Stimulated activated naive CD8-positive, alpha-beta T cell treated with anti-CD3 and anti-CD28 coated beads, Interleukin-15, Interleukin-2, amounts not matched to agents 100 ng/mL and 50 ng/mL, for 24 hours (primary cell): ENCODE measurements at regions not wholly inside any gene's neighbourhood (a gene's known extent, or its start where the extent isn't known, plus 50 kb on each side); places are given as distances from the start of the nearest gene placed in this dataset.
"Not testable (repeated sequence)": the region's sequence is repeated elsewhere in the genome, so short reads cannot be mapped to it uniquely, and the experiment has no call there.

ENCODE experiments used
- H3K27ac Mint-ChIP-seq: one replicate; pipeline ENCODE4 v1.8.0; 2021; ENCODE audit warnings: mild to moderate bottlenecking, mixed read lengths
- H3K27me3 Mint-ChIP-seq: one replicate; pipeline ENCODE4 v1.8.0; 2021; ENCODE audit warnings: mixed read lengths
- H3K36me3 Mint-ChIP-seq: one replicate; pipeline ENCODE4 v1.8.0; 2021; ENCODE audit warnings: low read depth, mixed read lengths
- H3K4me1 Mint-ChIP-seq: one replicate; pipeline ENCODE4 v1.8.0; 2021; ENCODE audit warnings: low read depth, mixed read lengths
- H3K4me3 Mint-ChIP-seq: one replicate; pipeline ENCODE4 v1.8.0; 2021; ENCODE audit warnings: mild to moderate bottlenecking, mixed read lengths
- H3K9me3 Mint-ChIP-seq: one replicate; pipeline ENCODE4 v1.8.0; 2021; ENCODE audit warnings: mixed read lengths

DNA sequence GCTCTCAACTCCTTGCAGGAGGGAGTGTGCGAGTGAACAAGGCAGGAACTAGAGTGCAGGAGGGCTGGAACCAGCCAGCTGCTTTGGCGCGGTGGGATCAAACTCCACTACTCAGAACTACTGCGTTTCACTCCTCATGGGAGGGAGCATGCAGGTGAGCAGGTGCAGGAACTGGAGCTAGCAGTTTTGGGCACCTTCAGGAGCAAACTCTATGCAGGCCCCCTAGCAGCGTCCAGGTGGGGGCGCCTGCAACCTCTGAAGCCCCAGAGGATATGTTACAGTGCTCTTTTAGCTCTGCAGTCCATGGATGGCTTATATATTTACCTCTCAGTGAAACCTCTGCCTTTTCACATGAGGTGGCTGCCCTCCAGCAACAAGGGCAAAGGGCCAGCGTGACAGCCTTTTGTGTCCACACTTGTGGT is 1303.4 kb downstream of the PCDH9 start:
- H3K27ac Mint-ChIP-seq: no peak overlapping the region
- H3K9me3 Mint-ChIP-seq: no peaks in the 10 kb centered on the region
- no peaks in the 10 kb centered on the region for H3K36me3 Mint-ChIP-seq
- no peaks in the 10 kb centered on the region for H3K27me3 Mint-ChIP-seq
- no peak overlapping the region for H3K4me3 Mint-ChIP-seq
- H3K4me1 Mint-ChIP-seq: no peaks in the 10 kb centered on the region

DNA sequence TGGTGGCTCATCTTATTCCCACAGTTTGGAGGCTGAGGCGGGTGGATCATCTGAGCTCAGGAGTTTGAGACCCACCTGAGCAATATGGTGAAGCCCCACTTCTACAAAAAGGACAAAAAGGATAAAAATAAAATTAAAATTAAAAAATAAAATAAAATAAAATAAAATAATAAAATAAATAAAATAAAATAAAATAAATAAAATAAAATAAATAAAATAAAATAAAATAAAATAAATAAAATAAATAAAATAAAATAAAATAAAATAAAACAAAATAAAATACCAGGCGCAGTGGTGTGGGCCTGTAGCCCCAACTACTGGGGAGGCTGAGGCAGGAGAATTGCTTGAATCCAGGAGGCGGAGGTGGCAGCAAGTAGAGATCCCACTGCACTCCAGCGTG is 1307.3 kb downstream of the PCDH9 start:
- not testable (repeated sequence) for H3K4me3 Mint-ChIP-seq, H3K27ac Mint-ChIP-seq, H3K4me1 Mint-ChIP-seq, H3K36me3 Mint-ChIP-seq, H3K27me3 Mint-ChIP-seq, H3K9me3 Mint-ChIP-seq

DNA sequence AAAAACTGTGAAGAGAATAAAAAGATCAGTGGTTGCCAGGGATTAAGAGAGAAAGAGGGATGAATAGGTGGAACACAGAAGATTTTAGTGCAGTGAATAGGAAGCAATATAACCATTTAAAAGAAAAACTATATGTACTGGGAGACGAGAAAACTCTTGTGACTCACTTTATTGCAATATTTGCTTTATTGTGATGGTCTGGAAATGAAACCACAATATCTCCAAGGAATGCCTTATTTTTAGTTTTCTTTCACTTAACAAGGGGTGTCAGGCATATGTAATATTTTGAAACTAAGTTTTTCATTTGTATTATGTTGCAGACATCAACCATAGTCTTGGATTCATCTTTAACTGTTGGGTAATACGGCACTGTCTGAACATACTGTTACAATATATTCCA is 1308.2 kb downstream of the PCDH9 start:
- Mint-ChIP-seq H3K4me3 (no peak overlapping the region), H3K9me3 (peaks cover 13% of the 10 kb centered on the region), H3K36me3 (no peaks in the 10 kb centered on the region), H3K27ac (no peak overlapping the region), H3K4me1 (no peaks in the 10 kb centered on the region), H3K27me3 (peaks cover 4% of the 10 kb centered on the region)

DNA sequence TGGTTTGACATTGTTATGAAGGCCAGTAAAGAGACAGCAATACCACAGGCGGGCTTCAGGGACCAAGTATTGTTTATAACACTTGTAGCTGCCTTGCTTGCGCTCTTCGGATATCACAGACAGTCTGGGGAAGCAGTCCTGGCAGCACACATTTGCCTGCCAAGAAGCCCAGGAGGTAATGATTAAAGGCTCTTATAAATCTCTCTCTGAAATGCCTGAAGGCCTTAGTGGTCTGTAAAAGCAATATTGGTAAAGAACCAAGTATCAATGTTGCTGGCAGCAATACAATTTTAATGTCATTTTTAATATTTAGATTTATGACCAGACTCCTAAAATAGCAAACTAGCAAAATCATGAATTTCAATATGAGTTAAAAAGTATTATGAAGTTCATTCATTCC is 1312.4 kb downstream of the PCDH9 start:
- Mint-ChIP-seq H3K27me3 (peaks cover 4% of the 10 kb centered on the region), H3K27ac (no peak overlapping the region), H3K36me3 (no peaks in the 10 kb centered on the region), H3K9me3 (peaks cover 13% of the 10 kb centered on the region), H3K4me1 (no peaks in the 10 kb centered on the region), H3K4me3 (no peak overlapping the region)

DNA sequence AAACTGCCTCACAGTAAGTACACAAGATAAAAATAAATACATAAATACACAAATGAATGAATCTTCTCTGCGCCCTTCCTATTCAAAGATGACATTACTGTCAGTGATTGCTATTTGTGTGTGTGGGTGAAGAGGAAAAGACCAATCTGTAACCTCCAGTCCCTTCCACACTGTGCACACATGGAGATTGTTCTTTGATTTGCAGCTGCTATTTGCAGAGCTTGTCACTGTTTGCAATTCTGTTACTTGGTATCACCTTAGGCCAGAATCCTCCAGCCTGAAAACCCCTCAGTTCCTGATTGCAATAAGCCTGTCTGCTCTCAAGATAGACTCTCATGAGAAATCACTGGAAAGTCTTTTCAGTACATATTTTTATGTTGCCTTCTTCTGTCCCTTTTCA is 1314.9 kb downstream of the PCDH9 start:
- Mint-ChIP-seq H3K36me3 (no peaks in the 10 kb centered on the region), H3K27me3 (peaks cover 4% of the 10 kb centered on the region), H3K9me3 (peaks cover 13% of the 10 kb centered on the region), H3K4me3 (no peak overlapping the region), H3K27ac (no peak overlapping the region), H3K4me1 (no peaks in the 10 kb centered on the region)

DNA sequence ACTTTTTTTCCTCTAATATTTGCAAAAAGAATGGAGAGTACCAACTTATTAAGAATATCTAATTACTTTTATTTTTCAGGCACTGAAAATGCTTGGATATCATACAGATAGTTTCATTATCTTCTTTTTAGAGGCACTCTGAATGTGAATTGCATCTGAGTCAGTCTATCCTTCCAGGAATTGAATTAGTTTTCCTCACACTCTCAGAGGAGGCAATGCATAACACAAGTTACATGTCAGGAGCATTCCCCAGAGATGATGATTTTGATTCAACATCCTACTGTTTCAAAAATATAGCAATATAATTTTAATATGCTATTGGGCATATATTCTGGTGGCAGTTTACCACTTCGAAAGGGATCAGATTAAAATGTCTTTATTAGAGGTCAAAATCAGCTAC is 1315.4 kb downstream of the PCDH9 start:
- Mint-ChIP-seq H3K4me1 (no peaks in the 10 kb centered on the region), H3K4me3 (no peak overlapping the region), H3K36me3 (no peaks in the 10 kb centered on the region), H3K27me3 (peaks cover 4% of the 10 kb centered on the region), H3K9me3 (peaks cover 13% of the 10 kb centered on the region), H3K27ac (no peak overlapping the region)

DNA sequence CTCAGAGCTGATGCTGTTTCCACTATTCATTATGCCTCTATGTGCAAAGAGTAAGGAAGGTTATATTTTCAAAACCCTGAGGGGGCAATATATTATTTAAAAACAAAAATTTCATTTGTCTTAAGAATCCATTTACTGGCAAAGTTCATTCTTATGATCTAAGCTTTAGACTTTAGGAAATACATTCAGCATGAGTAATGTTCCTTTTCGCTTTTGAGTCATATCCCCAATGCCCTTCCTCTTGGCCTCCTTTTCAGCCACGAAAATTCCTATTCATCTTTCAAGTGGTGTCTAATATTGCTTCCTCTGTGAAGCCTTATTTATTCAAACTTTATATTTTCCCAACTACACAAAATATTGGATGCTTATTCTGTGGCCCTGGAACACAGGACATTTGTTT is 1317.0 kb downstream of the PCDH9 start:
- Mint-ChIP-seq H3K27me3 (peaks cover 4% of the 10 kb centered on the region), H3K9me3 (peaks cover 16% of the 10 kb centered on the region)

DNA sequence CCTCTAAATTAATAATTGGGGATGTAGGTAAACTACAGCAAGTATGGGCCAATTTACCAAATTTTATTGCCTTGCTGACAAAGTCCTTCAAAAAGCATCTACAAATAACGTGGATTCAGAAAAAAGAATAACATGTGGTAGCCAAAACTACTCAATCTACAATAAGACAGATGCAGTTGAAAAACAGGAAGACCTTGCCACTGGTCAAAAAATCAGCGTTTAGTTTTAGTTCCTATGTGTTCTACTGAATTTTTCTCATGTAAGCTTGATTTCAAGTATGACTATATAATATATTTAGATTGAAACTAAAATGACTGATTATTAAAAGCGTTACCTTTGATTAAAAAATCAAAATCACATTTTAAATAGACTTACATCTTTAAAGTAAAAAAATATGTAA is 1317.6 kb downstream of the PCDH9 start:
- Mint-ChIP-seq H3K9me3 (peaks cover 14% of the 10 kb centered on the region), H3K36me3 (no peaks in the 10 kb centered on the region)

More for the DNA sequence above, 1317.0 kb downstream of the PCDH9 start:
- Mint-ChIP-seq H3K36me3 (no peaks in the 10 kb centered on the region), H3K4me1 (no peaks in the 10 kb centered on the region), H3K4me3 (no peak overlapping the region), H3K27ac (no peak overlapping the region)

DNA sequence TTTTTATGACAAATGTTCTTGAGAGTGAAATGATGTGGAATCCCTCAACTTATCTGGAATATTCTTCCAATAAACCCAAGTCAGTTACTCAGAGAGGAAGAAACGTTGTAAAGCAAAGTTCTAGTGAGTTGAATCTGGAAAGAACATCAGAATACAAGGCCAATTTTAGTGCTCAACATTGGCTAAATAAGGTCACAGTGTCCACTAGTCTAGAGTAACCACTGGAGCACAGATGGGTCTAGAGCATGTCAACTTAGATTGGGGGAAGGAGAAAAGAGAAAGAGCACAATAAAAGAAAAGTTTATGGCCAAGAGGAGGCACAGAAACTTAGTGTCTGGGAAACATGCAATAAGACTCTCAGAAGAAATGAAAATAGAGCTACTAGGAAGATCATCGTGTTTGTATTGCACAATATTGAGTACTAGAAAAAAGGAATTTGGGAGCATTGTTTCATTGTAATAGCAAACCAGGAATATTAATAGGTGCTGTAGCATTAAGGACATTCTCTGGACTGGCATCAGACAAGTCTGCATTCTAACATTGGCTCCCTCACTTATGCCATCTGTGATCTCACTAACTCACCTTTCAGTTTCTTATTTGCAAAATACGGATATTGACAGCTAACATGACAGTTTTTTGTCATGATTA is 1318.5 kb downstream of the PCDH9 start:
- H3K27ac Mint-ChIP-seq: no peak overlapping the region
- H3K4me3 Mint-ChIP-seq: no peak overlapping the region
- no peaks in the 10 kb centered on the region for H3K4me1 Mint-ChIP-seq
- H3K27me3 Mint-ChIP-seq: no peaks in the 10 kb centered on the region
- H3K9me3 Mint-ChIP-seq: peaks cover 10% of the 10 kb centered on the region
- H3K36me3 Mint-ChIP-seq: no peaks in the 10 kb centered on the region

More for the DNA sequence above, 1317.6 kb downstream of the PCDH9 start:
- H3K4me3 Mint-ChIP-seq: no peak overlapping the region
- H3K4me1 Mint-ChIP-seq: no peaks in the 10 kb centered on the region
- H3K27ac Mint-ChIP-seq: no peak overlapping the region
- H3K27me3 Mint-ChIP-seq: peaks cover 4% of the 10 kb centered on the region

DNA sequence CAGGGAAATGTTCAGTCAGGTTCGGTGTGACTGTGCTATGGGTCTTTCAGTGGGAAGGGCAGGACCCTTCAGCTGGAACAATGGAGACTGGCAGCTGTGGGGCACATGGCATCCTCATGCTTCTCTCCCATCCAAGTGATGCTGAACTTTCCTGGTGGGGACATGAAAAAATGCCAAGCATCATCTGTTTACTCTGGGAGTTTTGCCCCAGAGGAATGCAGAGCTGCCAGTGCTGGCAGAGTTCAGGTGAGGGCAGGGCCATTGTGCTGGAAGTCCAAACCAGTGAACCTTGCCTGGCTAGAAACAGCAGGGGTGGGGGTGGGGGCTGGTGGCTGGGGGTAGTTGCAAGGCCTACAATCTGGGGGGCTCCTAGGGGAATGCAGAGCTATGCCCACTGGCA is 1320.6 kb downstream of the PCDH9 start:
- no peak overlapping the region for H3K4me3 Mint-ChIP-seq
- no peaks in the 10 kb centered on the region for H3K36me3 Mint-ChIP-seq
- no peak overlapping the region for H3K27ac Mint-ChIP-seq
- H3K27me3 Mint-ChIP-seq: no peaks in the 10 kb centered on the region
- H3K9me3 Mint-ChIP-seq: peaks cover 16% of the 10 kb centered on the region
- H3K4me1 Mint-ChIP-seq: no peaks in the 10 kb centered on the region

DNA sequence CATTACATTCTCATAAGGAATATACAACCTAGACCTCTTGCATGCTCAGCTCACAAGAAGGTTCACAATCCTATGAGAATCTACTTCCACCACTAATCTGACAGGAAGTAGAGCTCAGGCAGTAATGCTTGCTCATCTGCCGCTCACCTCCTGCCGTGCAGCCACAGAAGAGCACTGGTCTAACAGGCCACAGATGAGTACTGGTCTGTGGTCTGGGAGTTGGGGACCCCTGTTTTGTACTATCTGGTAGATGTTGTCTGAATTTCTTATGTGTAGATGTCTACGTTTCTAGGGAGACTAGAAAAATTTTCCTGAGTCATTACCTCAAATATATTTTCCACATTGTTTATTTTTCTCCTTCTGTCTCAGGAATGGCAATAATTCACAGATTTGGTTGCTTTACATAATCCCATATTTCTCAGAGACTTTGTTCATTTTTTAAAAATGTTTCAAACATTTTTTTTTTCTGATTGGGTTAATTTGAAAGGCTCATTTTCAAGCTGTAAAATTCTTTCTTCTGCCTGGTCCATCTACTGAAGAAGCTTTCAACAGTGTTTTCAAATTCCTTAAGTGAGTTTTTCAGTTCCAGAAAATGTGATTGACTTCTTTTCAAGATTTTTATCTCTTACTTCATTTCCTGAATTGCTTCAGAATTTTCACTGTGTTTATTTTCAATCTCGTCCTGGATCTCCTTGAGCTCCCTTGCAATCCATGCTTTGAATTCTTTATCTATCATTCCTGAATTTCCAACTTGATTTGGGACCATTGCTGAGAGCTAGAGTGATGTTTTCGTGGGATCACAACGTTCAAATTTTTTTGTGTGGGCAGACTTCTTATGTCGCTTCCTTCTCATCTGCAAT is 1322.2 kb downstream of the PCDH9 start:
- no peak overlapping the region for H3K27ac Mint-ChIP-seq
- H3K36me3 Mint-ChIP-seq: no peaks in the 10 kb centered on the region
- H3K4me1 Mint-ChIP-seq: no peaks in the 10 kb centered on the region
- H3K27me3 Mint-ChIP-seq: no peaks in the 10 kb centered on the region
- peaks cover 16% of the 10 kb centered on the region for H3K9me3 Mint-ChIP-seq
- H3K4me3 Mint-ChIP-seq: no peak overlapping the region

DNA sequence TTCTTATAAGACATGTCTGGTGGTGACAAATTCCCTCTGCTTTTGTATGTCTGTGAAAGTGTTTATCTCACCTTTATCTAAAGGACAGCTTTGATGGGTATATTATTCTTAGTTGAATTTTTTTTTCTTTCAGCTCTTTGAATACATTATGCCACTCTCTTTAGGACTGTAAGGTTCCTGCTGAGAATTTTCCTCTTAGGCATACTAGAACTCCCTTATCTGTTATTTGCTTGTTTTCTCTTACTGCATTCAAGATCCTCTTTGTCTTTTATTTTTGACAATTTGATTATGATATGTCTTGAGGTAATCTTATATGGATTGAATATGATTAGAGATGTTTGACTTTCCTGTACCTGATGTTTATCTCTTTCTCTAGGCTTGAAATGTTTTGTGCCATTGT is 1328.4 kb downstream of the PCDH9 start:
- H3K4me3 Mint-ChIP-seq: no peak overlapping the region
- no peaks in the 10 kb centered on the region for H3K27me3 Mint-ChIP-seq
- H3K4me1 Mint-ChIP-seq: no peaks in the 10 kb centered on the region
- H3K27ac Mint-ChIP-seq: no peak overlapping the region
- H3K36me3 Mint-ChIP-seq: no peaks in the 10 kb centered on the region
- peaks cover 36% of the 10 kb centered on the region for H3K9me3 Mint-ChIP-seq

DNA sequence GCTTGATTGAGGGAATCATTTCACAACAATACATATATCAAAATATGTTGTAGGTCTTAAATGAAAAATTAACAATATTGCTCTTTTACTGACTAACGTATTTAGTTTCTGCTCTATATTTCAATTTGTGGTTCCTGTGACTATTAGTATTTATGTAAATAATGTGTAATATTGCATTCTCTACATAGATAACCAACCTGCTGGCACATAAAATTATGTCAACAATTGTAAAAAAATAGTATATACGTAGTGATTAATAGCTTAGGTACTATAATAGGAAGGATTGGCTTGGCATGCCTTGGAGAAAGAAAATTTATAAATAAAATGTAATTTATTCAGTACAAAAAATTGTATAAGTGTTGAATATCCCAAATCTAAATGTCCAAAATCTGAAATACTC is 1336.1 kb downstream of the PCDH9 start:
- no peaks in the 10 kb centered on the region for H3K36me3 Mint-ChIP-seq
- no peak overlapping the region for H3K4me3 Mint-ChIP-seq
- H3K27ac Mint-ChIP-seq: no peak overlapping the region
- peaks cover 12% of the 10 kb centered on the region for H3K9me3 Mint-ChIP-seq
- H3K27me3 Mint-ChIP-seq: no peaks in the 10 kb centered on the region
- no peaks in the 10 kb centered on the region for H3K4me1 Mint-ChIP-seq

DNA sequence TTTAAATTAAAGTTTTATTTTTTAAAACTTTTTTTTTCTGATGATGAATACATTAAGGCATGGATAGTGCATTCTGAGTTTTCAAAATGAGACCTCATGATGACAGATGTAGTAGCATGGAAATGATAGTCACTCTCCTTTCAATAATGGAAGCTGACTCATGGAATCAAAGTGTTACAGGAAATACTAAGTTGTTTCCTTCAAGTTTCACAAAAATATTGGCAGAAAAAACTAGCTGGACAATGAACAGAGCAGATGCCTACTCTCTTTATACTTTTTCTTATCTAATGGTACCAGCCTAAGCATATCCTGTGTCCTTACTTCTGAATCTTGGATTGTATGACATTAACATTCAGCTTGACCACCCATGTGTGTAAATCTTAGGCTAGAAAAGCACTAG is 1337.3 kb downstream of the PCDH9 start:
- Mint-ChIP-seq H3K36me3 (no peaks in the 10 kb centered on the region), H3K27me3 (no peaks in the 10 kb centered on the region), H3K4me3 (no peak overlapping the region), H3K27ac (no peak overlapping the region), H3K4me1 (no peaks in the 10 kb centered on the region), H3K9me3 (peaks cover 8% of the 10 kb centered on the region)

DNA sequence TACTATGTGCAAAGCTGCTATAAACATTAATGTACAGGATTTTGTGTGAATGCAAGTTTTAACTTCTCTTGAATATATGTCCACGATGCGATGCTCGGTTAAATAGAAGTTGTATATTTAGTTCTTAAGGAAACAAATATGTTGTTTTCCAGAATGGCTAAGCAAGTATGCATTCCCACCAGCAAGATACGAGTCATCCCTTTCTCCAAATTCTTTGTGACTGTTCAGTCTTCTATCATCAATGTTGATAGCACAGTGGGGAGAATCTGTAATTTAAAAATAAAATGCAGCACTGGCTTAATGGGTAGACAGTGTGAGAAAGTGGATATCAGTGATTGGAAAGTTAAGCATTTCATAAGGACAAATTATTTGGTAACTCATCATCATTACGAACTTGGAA is 1340.8 kb downstream of the PCDH9 start:
- Mint-ChIP-seq H3K27me3 (no peaks in the 10 kb centered on the region), H3K9me3 (peaks cover 3% of the 10 kb centered on the region), H3K4me3 (no peak overlapping the region), H3K36me3 (no peaks in the 10 kb centered on the region), H3K4me1 (no peaks in the 10 kb centered on the region), H3K27ac (no peak overlapping the region)

DNA sequence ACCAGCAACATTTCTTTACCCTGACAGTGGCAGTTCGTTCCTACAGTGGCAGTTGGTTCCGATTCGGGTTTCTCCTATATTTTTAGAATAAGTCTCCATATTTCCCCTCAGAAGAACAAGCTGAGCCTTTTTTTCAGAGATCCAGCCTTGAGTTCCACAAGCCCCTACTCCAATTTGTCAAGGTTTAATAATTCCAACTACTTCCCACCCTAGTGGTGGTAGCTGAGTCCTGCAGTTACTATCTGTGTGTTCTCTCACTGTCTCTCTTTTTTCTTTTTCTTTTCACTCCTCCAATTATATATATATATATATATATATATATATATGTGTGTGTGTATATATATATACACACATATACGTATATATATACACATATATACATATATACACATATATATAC is 1347.3 kb downstream of the PCDH9 start:
- Mint-ChIP-seq H3K27me3 (no peaks in the 10 kb centered on the region), H3K4me1 (no peaks in the 10 kb centered on the region), H3K9me3 (peaks cover 5% of the 10 kb centered on the region), H3K27ac (no peak overlapping the region), H3K36me3 (no peaks in the 10 kb centered on the region), H3K4me3 (no peak overlapping the region)
